ENCODE measurements at regions not wholly inside any gene's neighbourhood (a gene's known extent, or its start where the extent isn't known, plus 50 kb on each side); places are given as distances from the start of the nearest gene placed in this dataset.

DNA sequence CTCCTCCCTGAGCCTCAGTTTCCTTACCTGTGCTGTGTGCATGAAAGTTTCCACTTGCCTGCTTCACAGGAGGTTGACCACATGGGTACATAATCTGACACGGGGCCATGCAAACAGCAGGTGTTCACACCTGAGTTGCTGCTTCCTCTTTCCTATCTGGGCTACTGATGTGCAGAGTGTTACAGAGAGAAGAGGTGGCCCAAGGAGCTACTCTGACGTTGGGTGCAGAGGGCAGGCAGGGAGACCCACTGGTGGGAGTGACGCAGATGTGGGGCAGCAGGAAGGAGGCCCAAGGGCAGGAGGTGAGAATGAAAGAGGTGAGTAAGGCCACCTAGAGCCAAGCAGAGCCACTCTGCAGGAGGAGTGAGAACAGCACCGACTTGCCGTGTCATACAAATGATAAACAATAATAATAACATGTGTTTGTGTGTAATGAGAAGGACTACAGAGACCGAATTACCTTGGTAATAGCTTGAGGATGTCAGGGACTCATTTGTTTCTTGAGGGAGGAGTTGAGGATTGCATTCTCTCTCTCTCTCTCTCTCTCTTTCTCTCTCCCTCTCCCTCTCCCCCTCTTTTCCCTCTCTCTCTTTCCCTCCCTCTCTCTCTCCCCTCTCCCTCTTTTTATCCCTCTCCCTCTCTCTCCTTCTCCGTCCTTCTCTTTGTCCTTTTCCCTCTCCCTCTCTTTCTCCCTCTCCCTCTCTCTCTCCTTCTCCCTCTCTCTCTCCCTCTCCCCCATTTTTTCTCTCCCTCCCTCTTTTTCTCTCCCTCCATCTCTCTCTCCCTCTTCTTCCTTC, 87.4 kb upstream of the IGSF21 start:
- no peak for DNase-seq

DNA sequence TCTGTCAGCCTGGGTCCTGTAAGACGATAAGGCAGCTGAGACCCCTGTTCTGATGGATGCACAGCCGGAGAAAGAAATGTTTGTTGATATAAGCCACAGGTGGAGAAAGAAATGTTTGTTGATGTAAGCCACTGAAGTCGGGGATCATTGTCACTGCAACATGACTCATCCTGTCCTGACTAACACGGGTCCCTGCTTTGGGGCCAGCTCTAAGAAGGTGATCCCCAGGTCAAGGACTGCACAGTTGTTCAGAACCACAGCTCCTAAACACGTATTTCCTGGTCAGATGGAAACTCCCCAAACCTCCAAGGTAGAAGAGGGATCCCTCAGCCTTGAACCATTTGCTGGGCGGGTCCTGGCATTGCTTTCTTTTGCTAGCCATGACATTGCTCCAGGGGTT, 86.4 kb upstream of the IGSF21 start:
- DNase-seq, result no peak

DNA sequence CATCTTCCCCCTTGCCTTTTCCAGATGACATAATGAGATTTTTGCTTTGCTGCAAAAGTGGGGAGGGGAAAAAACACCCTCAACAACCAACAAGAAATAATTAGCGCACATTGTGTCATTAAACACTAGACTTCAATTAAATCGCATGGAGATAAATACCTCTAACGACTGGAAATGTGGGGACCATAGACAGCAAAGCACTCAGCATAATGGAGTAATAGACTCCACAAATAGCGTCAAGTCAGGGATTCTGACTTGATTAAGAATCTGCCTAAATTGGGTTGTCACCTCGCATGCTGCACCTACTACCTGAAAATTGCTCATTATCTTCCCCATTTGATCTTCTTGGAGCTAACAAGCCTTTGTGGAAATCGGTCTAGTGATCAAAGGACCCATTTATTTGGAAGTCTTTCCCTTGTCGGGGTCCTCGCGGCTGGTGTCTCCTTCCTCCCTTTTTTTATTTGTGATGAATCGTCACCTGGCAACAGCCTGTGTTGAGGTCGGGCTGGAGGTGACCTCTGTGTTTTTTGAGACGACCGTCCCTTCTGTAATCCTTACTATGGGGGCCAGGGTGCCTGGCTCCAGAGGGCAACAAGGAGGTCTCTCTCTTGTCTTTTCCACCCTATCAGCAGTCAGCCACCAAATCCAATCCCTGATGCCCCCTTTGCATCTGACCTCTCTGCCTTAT, 75.3 kb upstream of the IGSF21 start:
- DNase-seq, result no peak

DNA sequence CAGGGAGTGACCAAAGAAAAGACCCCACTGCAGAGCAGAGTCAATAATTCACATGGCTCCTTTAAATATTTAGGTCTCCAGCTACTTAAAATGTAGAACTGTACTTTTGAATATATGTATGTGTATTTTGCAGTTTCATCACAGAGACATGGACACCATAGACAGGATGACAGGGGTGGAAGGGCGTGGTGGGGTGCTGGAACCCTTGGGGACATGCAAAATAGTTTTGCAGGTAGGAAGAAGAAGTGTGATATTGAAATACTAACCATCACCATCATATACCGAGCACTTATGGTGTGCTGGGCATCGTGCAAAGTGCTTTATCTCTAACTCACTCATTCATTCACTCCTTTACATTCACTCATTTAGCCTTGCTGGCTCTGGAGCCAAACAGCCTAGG, 72.5 kb upstream of the IGSF21 start:
- no peak for DNase-seq

- DNase-seq, result no peak
Measured at GRCh38 chr1:18037651-18038050, 69.9 kb upstream of the IGSF21 start.

DNA sequence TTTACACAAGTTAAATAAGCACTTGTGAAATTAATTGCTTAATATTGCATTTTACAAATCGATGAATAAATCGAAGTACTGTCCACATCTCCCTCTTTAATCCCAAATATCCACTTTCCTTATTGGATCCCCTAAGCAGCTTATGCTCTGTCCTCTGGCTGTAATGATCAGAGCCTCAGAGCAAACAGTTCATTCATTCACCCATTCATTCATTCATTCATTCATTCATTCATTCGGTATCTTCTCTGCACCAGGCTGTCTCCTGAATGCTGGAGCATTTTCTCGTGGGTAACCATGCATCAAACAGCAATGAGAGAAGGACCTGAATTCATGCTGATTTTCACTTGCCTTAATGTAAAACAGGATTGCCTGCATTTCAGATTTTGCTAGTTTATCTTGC, 69.5 kb upstream of the IGSF21 start:
- DNase-seq, result no peak

DNA sequence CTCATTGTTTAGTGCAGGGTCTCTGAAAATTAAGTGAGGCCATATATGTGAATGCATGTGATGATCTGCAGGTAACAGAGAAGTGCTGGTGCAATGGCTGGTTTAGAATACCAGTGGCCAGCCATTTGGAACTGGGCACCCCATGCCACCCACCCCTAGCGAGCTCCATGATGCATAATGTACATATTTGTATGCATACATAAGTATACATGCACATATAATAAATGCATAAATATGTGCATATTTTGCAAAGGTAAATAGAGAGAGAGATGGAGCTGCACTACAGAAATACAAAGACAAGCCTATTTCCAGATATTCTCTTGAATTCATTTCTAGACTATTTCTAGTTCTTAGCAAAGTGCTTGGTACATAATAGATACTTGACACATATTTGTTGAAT, 68.5 kb upstream of the IGSF21 start:
- no peak for DNase-seq

- DNase-seq, result no peak
Measured at GRCh38 chr1:18041102-18041501, 66.5 kb upstream of the IGSF21 start.

GRCh38 chr1:18041685-18042355, 65.8 kb upstream of the IGSF21 start:
- DNase-seq, result no peak

GRCh38 chr1:18043871-18044270, 63.7 kb upstream of the IGSF21 start:
- DNase-seq, result no peak

DNA sequence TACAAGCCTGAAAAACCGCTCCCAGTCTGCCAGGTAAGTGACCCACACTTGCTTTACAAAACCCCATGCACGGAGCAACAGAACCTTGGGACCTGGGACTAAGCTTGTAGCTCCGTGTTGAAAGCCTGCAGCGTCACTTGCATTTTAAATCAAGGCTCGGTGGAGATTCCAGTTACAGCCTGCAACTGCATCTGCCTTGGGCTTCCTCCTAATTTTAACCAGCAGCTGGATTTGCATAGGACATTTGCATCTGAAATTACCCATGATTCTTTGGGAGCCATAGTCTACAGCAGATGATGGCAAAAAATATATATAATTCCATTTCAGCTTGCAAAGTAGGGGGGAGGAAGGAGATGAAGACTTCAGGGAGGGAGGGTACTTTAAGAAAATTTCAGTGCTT, 62.4 kb upstream of the IGSF21 start:
- DNase-seq, result no peak

DNA sequence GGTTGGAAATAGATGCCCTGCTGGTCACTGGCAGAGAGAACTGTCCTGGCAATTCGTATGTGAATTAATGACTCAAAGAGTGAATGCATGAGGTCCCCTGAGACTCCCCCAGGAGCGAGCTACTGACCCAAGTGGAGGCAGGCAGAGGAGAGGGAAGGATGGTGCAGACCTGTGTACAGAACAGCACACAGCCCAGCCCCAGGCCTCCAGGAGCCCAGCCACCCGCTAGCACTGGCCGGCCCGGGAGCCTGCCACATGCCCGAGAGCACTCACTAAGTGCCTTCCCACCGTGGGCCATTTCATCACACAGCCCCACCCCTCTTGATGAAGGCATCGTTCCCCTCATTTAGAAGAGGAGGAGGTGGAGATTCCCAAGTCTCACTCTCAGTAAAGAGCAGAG, 62.0 kb upstream of the IGSF21 start:
- DNase-seq, result no peak

- no peak for DNase-seq
Measured at GRCh38 chr1:18047122-18047521, 60.5 kb upstream of the IGSF21 start.

DNA sequence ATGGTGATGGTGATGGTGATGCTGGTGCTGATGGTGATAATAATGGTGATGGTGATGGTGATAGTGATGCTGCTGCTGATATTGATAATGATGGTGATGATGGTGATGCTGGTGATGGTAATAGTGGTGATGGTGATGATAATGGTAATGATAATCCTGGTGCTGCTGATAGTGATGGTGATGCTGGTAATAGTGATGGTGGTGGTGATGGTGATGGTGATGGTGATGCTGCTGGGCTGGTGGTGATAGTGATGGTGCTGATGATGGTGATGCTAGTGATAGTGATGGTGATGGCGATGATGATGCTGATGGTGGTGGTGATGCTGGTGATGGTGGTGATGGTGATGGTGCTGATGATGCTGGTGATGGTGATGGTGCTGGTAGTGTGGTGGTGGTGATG, 58.4 kb upstream of the IGSF21 start:
- DNase-seq, result no peak

GRCh38 chr1:18052671-18053070, 54.9 kb upstream of the IGSF21 start:
- no peak for DNase-seq

- DNase-seq, result no peak
Measured at GRCh38 chr1:18055156-18055555, 52.4 kb upstream of the IGSF21 start.

DNA sequence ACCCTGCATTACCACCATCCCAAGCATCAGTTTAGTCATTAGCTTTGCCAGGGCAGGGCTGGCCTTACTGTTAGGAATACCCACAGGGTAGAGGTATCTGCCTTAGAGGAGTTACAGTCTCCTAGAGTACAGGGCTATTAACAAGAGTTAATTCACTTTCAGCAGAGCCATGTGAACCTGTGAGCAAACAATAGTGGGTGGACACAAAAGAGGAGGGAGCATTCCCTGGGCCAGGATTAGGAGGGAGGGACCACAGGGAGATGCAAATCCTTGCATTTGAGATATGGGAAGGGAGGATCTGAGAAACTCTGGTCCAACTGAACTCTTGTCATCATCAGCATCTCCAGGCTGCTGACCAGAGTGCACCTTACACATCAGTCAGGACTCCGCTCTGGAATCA, 51.1 kb upstream of the IGSF21 start:
- no peak for DNase-seq

- DNase-seq, result no peak
Measured at GRCh38 chr1:18057623-18058022, 50.0 kb upstream of the IGSF21 start.
